Medulla oblongata (tissue), 1 donor: ENCODE measurements at regions not wholly inside any gene's neighbourhood (a gene's known extent, or its start where the extent isn't known, plus 50 kb on each side); places are given as distances from the start of the nearest gene placed in this dataset.

Experiments
- DNase-seq: peaks from one replicate; pipeline ENCODE4 v3.0.0-alpha.2; 2015; ENCODE audit errors: extremely low spot score

- no peak for DNase-seq
These were observed 161.2 kb downstream of the CAPZA3 start for GRCh38 chr12:18899162-18899561.

DNA sequence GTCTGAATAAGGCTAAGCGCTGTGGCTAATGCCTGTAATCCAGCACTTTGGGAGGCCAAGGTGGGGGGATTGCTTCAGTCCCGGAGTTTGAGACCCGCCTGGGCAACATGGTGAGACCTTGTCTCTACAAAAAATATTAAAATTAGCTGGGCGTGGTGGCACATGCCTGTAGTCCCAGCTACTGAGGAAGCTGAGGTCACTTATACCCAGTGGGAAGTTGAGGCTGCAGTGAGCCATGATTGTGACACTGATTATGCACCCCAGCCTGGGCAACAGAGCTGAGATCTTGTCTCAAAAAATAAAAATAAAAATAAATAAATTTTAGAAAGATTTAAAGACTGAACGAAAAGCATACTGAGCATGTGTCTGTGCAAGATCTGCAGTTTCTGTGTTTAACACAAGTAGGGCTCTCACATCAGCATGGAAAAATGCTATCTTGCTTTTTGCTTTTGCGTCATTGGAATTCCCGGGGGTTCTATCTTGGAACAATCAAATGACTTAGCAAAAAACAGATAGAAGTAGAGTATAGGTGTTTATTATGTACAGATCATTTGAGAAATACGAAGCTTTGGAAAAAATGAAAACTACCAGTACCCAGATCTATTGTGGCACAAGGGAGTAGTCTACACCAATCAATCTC is 161.9 kb downstream of the CAPZA3 start:
- no peak for DNase-seq

DNA sequence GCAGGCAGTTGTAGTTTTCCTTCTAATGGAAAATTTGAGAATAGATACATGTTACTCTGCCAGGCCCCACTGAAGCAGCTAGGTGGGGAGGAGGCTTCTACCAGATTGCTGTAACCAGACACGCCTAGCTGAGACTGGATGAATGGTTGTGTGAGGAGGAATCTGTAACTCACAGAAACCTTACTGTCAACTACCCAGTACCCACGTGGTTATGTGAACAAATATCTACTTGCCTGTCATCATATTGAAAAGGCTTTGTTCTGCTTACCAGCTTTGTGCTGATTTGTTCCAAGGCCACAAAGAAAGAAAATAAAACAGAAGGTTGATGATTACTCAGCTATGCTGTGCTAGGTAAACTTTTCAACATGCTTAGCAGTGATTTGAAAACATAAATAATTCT is 167.2 kb downstream of the CAPZA3 start:
- DNase-seq, result no peak

GRCh38 chr12:18906395-18906794 is 168.5 kb downstream of the CAPZA3 start:
- DNase-seq, result no peak

DNA sequence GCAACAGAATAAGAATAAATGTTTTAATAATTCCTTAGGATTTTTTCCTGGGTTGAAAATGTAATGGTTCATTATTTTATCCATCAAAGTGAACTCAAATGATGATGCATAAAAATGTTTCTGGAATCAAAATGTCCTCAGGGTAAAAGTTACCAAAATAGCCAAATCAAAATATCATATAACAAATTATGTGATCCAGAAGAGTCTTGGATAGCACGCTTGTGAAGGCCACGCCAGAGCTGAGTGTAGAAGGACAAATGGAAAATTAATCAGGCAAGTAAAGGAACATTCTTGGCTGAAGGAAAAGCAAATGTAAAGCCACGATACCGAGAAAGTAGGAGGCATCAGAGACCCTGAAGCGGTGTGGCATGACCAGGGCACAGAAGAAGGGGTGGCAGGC is 169.2 kb downstream of the CAPZA3 start:
- DNase-seq, result no peak

DNA sequence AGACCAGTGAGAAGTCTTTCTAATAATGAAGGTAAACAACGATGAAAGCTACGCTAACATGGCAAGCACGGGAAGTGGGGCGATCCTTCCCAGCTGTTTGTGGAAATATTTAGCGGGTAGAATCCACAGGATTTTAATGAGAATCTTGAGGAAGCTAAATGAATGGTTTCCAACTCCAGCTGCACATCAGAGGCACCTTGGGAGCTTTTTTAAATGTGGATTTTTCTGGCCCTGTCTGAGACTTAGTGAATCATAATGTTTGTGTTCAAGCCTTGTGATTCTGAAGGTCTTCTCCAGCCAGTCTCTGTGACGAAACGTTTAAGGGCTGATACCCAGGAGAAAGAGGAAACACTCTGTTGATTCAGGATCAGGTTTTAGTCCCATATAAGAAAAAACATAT is 169.8 kb downstream of the CAPZA3 start:
- no peak for DNase-seq

GRCh38 chr12:18908191-18908590 is 170.3 kb downstream of the CAPZA3 start:
- DNase-seq, result no peak

GRCh38 chr12:18919871-18920511 is 182.1 kb downstream of the CAPZA3 start:
- DNase-seq, result no peak

DNA sequence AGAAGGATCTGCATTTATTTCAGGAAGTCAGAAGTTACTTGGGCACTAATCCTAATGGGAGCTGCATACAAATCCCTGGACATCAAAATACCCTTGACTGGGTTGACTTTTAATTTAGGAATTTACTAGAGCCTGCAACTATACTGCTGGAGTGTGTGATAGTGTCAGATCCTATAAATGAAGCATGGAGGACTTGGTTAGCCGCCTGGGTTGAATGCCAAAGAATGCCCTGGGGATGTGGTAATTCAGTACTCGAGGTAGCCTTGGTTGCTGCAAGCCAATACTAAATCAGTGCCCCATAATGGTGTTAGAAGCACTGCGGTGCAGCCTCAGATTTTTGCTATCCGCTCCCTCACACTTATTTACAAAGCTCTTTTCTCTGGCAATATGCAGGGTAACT is 184.9 kb downstream of the CAPZA3 start:
- no peak for DNase-seq

GRCh38 chr12:18923721-18924120 is 185.8 kb downstream of the CAPZA3 start:
- no peak for DNase-seq

- no peak for DNase-seq
These were observed 188.3 kb downstream of the CAPZA3 start for GRCh38 chr12:18926188-18926587.

DNA sequence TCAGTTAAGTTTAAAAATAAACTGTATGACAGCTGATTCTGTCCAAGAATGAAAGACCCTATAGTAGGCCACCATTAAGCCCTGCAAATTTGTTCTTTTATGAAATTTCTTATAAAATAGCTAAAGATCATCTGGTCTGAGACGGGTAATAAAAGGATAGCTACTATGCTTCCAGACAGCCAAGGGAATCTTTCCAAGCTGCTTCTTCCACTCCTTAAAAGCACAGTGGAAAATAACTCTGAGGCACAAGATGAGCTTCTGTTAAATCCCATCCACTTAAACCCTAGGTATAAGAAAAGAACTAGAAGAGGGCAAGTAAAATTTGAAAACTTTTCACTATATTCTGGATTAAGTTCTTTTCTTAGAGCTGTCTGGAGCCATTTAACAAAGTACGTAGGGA is 194.3 kb downstream of the CAPZA3 start:
- DNase-seq, result peak; percentile 19

- DNase-seq, result no peak
These were observed 194.8 kb downstream of the CAPZA3 start for GRCh38 chr12:18932715-18933114.

- DNase-seq, result no peak
These were observed 194.1 kb upstream of the PLEKHA5 start for GRCh38 chr12:18935371-18935965.

GRCh38 chr12:18939051-18939450 is 190.5 kb upstream of the PLEKHA5 start:
- no peak for DNase-seq

DNA sequence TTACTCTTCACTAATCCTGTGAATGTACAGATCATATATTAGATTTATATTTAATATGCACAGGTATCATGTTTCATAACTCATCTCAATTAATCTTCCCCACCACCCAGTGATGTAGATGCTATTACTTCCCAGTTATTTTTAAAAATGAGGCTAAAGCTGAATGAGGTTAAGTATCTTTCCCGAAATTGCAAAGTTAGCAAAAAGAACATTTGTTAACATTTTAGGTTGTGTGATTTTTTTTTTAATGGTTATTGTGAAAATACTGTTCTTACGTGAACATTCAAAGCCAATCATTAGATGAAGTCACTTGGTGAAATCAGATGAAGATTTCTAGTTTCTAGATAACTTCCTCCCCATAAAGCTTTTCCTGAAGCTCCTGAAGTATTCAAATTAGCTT is 186.9 kb upstream of the PLEKHA5 start:
- no peak for DNase-seq

DNA sequence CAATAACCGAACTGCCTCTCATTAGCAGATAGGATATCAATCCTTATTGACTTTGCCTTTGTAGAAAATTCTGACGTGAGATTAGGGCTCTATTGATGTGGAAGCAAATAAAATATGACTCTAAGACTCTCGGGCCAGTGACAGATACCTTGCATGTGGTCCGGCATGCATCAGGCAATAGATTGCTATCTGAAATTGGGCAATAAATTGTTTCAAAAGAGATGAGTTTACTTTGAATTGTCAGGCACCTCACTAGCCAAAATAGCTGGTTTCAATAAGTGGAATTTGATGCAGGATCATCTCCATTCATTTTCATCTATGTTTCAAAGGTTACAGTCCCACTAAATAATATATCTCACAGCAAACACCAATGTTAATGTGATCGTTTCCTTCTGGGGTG is 186.3 kb upstream of the PLEKHA5 start:
- no peak for DNase-seq

DNA sequence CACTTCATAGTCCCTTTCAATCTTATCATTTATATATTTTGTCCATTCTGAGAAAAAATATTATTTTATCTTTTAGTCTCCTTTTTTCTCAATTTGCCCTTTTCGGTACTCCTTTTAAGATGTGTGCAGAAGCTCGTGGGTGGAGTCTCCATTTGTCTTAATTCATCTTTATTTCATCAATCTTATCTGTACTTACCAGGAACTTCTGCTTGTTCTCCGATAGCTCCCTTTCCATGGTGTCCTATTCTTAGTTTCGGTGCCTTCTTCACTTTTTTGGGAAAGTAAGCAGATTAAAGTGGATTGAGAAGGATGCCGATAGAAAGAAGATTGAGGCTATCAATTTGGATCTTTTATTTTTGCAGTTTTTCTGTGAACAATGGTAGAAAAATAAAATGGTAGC is 183.4 kb upstream of the PLEKHA5 start:
- DNase-seq, result no peak

- DNase-seq, result no peak
These were observed 178.3 kb upstream of the PLEKHA5 start for GRCh38 chr12:18951218-18951617.

- peak; percentile 10 for DNase-seq
These were observed 176.0 kb upstream of the PLEKHA5 start for GRCh38 chr12:18953505-18953904.

GRCh38 chr12:18955594-18955993 is 173.9 kb upstream of the PLEKHA5 start:
- no peak for DNase-seq

DNA sequence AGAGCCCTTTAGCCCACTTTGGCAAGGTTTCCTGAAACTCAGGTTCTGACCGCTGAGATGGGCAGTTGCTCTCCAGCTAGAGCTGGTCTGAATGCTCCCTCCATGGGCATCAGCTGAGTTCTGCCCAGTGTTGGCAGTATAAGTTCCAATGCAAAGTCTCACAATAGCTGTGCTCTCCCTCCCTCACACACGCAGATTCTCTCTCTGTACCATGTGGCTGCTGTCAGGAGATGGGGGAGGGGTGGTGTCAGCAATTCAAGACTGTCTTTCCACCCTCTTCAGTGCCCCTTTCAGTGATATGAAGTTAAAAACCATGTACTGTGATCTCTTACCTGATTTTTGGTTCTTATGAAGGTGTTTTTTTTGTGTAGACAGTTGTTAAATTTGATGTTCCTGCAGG is 164.3 kb upstream of the PLEKHA5 start:
- no peak for DNase-seq

DNA sequence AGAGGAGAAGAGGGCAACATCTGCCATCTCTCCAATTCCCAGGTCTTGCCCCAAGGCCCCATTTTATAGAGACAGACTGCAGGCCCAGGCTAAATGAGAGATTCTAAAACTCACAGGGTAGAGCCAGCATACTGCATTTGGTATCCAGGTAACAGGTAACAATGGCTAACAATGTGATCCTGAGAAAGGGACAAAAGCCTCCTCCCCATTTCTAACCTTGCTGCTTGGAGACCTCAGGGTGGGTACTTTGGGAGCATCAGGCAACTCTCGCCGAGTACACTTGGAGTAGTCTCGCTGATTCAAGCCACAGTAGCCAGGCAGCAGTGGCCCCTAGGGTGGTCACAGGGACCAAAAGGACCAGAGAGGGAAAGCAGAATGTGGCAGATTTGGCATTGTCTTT is 162.6 kb upstream of the PLEKHA5 start:
- no peak for DNase-seq

- DNase-seq, result no peak
These were observed 161.7 kb upstream of the PLEKHA5 start for GRCh38 chr12:18967814-18968213.
